GM12874 (cell line): ENCODE measurements at regions not wholly inside any gene's neighbourhood (a gene's known extent, or its start where the extent isn't known, plus 50 kb on each side); places are given as distances from the start of the nearest gene placed in this dataset.

ENCODE experiments used
- CTCF ChIP-seq: IDR thresholded peaks from 2 replicates; pipeline ENCODE4 v1.5.1; 2011; ENCODE audit warnings: low read depth, mild to moderate bottlenecking, control low read depth, low read length, moderate library complexity; ENCODE audit not compliant: insufficient read depth

DNA sequence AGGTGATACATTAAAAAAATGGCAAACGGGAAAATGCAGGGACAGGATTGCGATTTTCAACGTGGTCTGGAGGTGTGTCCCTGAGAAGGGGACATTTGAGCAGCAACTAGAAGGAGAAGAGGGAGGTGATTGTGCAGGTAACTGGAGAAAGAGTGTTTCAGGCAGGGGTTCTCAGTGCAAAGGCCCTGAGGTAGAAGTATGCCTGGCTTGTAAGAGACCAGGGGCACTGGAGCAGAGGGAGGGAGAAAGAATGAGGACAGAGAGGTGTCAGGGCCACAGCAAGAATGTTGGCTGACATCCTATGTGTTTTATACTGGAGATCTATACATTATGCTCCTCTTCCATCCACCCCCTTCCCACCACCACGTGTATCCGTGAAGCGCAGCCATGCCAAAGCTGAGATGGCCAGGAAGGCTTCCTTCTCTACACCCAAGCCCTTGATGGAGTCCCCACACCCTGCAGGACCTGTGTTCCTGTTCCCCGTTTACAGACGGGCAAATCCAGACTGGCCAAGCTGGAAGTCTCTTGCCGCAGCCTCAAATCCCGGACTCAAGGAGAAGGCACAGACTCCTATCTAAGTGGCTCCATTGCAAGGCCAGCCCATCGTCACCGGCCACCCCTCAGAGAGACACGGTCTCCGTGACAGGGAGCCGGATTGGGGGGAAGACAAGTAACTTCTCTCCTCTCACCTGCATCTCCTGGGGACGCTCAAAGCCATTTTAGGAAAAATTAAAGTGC is 416.1 kb downstream of the MN1 start:
- no peak for TF ChIP-seq CTCF

- no peak for TF ChIP-seq CTCF
Observed at GRCh38 chr22:27386186-27386585, 415.4 kb downstream of the MN1 start.

DNA sequence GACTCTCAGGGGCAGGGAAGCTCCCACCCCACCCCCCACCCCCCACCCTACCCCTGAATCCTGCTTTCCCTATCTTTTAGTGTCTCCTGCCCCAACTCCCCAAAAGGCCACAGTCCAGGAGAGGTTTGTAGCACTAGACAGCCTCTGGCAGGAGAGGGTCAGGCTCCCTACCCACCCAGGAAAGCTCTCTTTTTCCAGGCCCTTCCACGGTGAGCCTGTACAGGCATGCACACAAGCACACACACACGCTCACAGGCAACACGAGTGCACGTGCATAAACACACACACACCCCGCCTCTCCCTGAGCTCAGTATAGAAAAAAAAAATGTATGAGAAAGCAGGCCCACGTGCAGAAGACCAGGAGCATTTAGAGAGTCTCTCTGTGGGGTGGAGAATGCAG is 414.0 kb downstream of the MN1 start:
- TF ChIP-seq CTCF = no peak

- no peak for TF ChIP-seq CTCF
Observed at GRCh38 chr22:27388090-27388600, 413.4 kb downstream of the MN1 start.

DNA sequence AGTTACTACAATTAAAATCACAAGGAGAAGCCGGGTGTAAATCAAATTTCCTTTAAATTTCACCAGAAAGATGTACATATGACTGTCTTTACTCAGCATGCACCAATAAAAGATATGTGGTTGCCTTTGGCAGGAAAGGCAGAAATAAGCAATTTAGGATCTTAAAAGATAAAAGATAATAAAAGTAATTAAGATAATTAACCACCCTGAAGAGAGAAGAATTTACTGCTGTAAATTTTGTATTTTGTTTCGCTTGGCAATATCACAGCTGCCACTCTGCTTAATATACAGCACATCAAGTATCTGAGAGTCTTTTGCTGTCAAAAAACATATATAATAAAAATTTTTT is 411.9 kb downstream of the MN1 start:
- no peak for TF ChIP-seq CTCF

GRCh38 chr22:27391092-27391770 is 410.3 kb downstream of the MN1 start:
- TF ChIP-seq CTCF = no peak

- no peak for TF ChIP-seq CTCF
Observed at GRCh38 chr22:27393371-27393770, 408.2 kb downstream of the MN1 start.
